M059J (cell line): ENCODE measurements at regions not wholly inside any gene's neighbourhood (a gene's known extent, or its start where the extent isn't known, plus 50 kb on each side); places are given as distances from the start of the nearest gene placed in this dataset.

Source experiments
- DNase-seq: peaks from one replicate; pipeline ENCODE4 v3.0.0-alpha.2; 2012; ENCODE audit warnings: low read depth

DNA sequence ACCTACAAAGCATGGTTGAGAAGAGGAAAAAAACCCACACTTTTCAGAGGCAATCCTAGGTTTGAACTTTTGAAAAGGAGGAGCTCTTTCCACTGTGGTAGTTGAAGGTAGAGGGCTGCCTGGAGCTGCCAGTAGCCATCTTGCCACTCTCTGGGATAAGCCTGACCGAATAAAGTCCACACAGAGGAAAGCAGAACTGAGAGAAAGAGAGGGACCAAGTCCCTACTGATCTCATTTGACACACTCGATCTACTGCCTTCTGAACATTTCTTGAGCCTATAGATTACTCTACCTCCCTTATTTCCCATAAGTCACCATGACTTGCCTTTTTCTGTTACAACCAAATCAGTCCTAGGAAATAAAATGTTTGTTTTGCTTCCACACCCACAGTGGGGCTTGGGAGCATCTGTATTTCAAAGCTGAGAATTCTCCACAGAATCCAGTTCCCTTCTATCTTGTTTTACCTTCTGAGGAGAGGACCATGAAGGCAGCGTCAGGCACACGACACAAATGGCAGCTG is 147.0 kb upstream of the PTPRK start:
- no peak for DNase-seq

DNA sequence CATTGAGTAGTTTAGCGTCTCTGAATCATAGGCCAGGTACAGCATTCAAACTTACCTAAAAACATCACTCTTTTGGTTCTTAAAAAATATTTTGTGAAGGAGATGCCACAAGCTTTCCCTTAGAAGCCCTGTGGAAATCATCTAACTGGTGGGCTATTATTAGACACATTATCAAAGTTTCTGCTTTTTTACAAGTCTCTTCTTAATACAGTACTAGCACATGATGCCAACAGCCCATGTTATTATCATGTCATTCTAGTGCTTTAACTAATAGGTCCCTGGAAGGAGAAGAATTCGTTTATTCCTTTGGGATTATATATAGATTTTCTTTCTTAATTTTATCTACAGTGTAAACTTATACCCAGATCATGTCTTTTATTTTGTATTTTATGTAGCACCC is 146.0 kb upstream of the PTPRK start:
- DNase-seq = no peak

DNA sequence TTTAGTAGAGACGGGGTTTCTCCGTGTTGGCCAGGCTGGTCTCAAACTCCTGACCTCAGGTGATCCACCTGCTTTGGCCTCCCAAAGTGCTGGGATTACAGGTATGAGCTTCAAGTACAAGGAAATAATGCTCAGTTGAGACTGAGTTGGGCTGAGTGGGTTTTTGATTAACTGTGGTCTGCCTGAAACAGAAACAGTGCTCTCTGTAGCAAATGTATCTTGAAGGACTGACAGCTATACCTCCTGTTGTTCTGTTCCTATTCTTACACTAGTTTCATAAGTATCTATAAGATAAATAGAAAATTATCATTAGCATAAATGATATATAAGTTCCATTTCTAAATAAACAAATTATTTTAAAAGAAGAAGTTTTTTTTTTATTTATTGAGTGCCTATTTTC is 142.8 kb upstream of the PTPRK start:
- no peak for DNase-seq

DNA sequence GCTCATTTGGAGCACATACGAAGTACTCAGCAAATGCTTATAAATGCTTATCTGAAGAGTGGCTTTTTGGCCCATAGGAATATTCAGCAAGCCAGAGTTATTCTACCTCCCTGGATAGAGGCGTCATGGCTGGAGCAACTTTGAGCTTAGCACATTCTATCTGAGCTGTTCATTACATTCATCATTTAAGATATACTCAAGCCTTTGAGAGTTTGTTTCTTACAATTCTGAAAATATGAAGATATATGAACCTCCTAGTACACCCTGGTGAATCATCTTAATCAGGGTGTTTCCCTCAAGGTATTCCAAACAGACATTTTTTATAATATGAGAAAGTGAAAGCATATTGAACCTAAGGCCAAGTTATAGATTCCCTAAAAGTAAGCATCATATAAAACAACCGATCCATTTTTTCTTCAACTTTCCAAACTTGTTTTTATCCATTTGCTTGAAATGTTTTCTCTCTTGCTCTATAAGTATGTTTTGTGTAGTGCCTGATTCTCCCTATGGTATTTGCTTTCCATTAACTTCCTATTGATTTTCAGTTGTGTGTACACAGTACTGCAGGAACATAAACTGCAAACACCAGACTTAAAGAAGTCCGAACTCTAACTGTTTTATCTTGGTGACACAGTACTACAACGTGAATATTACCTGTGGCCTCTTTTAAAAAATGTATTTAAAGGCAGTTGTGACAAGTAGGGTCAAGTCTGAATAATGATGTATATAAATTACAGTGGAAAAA is 139.7 kb upstream of the PTPRK start:
- DNase-seq = no peak

DNA sequence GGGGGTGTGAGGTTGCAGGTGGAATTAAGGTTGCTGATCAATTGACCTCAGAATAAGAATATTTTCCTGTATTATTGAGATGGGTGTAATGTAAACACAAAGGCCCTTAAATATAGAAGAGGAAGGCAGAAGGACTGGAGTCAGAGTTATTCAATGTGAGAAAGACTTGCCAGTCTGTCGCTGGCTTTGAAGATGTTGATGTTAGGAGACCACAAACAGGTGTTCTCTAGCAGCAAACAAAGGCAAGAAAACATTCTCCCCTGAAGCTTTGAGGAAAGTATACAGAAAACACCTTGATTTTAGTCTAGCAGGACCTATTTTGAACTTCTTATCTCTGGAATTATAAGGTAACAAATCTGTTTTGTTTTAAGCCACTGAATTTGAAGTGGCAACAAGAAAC is 138.9 kb upstream of the PTPRK start:
- DNase-seq = no peak

DNA sequence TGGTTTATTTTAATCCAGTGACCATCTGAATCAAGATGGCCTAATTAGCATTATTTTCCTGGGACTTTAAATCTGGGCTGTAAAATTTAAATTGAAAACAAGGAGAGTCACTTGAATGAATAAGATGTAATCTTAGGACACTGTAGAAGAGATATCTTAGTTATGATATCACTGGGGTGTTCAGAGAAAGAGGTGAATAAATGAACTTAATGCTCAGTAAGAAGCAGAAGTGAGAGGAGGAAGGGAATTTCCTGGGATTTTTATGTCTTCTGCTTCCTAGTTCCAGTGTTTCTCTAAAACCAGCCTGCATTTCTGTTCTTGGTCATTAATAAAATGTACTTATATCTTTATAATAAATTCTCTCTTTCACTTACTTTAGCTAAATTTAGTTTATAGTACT is 136.8 kb upstream of the PTPRK start:
- peak; percentile 51 for DNase-seq

DNA sequence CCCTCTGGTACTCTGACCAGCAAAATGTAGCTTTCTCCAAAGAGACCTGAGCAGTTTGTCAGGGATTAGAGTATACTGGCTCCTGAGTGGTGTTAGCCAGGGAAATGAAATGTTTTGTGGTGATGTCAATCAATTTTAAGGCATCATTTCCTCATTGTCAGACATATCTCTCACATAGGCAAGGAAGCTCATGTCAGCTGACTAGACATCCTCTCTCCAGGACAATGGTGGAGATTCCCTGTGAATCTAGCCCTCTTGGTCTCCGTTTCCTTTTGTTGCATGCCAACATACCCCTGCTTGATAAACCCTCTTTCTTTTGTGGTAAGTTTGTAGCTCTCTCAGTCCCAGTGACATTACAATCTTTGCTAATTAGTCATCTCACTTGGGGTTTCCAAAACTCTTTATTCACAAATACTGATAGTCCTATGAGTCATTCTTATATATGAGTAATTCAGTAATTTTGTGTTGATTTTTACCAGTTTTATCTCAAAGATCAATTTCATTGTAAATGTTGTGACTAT is 135.6 kb upstream of the PTPRK start:
- peak; percentile 100 for DNase-seq

DNA sequence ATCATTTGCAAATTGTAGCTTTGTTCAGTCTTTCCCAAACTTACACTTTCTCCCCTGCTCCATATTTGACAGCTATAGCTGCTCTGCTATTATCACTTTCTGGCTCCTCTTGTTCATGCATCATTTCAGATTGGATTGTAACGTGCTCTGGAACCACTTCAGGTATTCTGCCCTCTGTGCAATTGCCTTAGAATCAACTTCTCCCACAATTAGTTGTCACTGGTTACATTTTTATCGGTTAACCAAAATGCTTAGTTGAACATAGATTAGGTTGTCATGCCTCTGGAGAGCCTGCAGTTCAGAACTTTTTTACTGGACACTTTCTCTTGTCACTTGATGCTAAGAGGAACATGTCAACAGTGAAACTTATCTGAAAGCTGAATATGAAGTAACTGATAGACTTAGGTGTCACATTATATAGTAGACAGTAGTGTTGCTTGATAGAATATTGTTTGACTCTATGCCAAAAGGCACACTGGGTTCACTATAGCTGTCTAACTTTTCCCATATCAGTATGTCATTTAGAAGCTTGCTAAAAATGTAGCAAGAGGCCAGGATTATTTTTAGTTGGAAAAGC is 127.7 kb upstream of the PTPRK start:
- no peak for DNase-seq

DNA sequence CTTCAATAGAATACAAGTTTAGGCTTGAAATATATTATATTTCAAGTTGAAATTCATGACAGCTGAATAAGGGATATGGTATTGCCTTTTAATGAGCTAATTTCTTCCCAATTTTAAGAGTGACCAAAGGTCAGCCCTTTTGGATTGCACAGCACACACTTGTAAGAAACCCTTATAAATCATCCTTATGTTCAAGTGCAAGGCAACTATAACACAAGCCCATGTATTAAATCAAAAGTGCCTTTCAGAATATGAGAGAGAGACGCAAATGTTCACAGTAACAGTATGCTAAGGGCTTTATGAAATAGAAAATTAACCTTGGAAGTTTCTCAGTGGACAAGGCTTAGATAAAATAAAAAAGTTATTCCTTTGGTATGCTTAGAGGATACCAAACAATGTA is 121.7 kb upstream of the PTPRK start:
- no peak for DNase-seq

DNA sequence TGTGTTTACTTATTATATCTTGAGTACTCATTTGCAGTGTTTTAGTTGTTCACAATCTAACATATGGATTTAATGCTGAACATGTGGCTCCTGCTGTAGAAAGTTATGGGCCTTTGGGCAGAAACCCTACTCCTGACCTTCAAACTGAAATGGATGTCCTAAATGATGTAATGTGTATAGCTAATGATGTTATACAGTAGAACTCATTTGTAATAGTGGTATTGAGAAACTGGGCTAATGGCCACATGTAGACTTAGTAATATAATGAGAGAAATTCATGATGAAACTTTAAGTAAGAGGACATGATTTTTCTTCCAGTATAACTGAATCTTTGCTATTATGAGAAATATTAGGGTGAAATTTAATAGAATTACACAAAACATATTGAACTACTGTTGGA is 121.3 kb upstream of the PTPRK start:
- DNase-seq = no peak

DNA sequence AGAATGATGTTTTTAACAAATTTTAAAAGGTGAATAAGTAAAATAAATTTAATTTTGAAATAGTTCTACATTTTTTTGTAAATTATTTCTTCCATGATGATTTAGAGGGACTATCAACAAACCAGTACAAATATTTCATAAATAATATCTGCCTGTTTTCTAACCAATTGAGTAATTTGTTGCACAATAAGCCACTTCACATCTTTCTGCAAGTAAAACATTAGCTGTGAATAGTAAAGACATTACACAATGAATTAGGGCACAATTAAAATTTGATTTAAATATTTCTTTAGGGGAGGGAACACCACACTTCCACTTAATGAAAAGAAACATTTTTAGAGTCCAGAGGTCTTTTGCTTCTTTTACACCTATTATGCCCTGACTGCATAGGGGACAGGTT is 118.4 kb upstream of the PTPRK start:
- DNase-seq = no peak

DNA sequence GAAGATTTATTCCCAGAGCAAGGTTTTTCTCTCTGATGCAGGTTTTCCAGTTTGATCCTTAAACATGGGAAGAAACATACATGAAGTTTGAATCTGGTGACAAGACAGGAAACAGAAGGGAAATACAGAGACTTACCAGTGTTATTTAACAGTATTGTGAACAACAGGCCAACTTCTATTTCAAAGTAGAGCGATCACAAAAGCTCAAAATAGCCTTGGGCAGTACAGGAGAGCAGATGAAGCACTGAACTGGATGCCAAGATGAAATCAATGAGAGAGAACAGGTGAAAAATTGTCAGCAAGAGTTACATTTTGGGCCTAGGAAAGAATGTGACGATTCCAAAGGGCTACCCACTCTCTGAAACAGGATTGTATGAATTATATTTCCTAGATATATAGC is 114.8 kb upstream of the PTPRK start:
- no peak for DNase-seq

DNA sequence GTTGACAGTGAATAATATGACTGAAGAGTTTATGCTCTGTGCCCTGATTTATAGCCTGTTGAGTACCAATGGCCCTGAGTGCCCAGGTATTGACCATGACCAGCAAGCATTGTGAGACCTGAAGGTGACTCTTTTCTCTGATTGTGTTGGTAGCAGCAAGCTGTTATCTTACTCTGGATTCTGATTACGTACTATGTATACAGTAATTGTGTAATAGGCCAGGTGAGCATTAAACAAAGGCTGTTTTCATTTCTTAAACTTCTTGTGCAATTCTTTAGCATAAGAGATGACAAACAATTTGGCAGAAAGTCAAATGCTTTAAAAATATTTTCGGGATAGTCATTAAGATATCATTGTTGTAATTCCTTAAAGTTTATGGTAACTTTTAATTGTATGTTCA is 111.7 kb upstream of the PTPRK start:
- DNase-seq = no peak

DNA sequence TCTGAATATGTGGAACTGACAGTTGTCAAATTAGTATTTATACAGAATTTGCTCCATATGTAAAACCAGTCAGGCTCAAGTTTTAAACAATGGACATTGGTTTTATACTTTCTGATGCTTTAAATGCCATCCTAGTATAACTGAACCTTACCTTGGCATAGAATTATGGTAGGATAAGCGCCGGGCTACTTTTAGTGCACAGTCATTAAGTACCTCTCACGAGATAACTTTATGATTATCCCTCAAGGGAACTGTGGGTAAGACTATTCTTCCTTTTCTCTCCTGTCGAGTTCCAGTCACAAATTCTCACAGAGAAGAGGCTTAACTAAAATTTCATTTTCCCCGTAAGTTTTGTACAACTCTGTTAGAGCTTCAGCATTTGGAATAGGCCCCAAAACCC is 110.6 kb upstream of the PTPRK start:
- DNase-seq = no peak

DNA sequence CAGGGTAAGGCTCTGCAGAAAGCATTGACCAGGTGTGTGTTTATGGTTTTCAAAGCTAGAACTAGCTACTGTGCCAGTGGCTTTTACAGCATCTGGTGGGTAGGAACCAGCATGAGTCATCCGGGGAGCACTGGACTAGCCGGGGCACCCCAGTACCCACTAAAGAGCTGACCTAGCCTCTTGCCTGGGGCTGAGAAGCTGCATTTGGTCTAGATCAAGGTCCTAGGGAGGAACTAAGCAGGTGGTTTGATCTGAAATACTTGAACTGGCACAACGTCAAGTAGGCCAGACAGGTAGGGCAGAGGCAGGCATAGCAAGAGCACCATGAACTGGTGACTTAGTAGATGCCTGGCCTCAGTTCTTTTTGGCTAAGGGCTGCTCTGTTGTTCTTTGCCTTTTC is 109.8 kb upstream of the PTPRK start:
- DNase-seq = peak; percentile 66

DNA sequence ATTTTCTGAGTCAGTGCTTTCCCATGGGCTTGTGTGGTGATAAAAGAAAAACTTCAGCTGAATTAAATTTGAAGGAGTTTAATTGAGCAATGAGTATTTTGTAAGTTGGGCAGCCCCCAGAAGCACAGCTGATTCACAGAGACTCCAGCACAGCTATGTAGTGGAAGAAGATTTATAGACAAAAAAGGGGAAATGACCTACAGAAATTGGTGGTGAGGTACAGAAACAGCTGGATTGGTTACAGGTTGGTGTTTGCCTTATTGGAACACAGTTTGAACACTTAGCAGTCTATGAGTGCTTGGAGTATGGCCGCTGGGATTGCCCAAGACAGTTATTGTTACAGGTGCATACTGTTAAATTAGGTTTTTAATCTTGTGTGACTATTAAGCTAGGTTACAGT is 96.9 kb upstream of the PTPRK start:
- no peak for DNase-seq

DNA sequence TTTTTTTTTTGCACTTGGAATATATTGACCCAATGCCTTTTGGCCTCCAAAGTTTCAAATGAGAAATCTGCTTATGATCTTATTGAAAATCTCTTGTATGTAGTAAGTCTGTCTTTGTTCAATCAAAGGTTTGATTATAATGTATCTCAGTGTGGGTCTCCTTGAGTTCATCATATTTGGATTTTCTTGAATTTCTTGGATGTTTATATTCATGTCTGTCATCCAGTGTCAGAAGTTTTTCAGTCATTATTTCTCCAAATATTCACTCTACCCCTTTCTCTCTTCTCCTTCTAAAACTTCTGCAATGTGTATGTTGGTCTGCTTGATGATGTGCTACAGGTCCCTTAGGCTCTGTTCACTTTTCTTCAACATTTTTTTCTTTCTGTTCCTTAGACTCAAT is 95.9 kb upstream of the PTPRK start:
- no peak for DNase-seq

DNA sequence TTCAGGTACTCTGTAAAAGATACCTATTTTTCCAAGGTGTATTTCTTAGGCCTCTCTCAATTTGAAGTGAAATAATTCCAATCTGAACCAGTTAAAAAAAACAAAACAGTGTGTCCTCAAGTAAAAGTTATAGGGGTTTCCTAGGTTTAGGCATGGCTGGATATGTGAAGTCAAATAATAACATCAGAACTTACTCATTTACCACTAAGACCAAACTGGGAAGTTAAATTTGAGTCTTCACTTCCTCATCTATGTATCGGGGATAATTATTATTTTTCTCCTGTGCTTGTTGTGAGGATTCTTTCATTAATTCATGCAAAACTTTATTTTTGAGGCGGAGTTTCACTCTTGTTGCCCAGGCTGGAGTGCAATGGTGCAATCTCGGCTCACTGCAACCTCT is 86.2 kb upstream of the PTPRK start:
- DNase-seq = no peak

DNA sequence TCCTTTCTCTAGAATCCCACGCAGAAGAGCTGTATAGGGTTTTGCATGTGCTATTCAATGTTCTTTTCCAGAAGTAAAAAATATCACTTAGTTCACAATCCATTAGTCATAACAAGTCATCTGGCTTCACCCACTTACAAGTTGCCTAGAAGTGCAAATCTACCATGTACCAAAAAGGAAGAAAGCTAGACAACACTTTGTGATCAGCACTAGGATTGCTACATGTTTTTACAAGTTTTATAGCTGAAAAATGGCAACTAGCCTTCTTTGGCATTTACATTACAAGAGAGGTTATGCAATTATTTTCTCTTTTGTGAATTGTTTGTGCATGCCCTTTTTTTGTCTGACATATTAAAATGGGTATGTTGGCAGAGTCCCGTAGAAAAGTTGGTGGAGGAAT is 85.6 kb upstream of the PTPRK start:
- no peak for DNase-seq

DNA sequence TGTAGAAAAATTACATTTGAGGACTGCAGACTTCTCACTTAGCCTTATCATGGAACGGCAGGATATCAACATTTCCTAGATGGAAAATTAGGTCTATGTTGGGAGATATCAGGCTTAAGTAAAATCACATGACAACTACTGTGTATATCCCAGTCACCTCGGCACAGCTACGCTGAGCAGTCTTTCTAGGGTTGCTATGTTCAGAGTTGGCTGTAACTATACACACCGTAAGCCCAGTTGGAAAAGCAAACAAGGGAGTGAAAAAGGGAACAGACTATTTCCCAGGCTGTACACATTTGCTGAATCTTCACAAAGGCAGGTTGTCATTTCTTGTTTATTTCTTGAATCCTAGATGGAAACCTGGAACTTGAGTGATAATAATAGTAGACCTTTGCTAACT is 80.7 kb upstream of the PTPRK start:
- peak; percentile 79 for DNase-seq

DNA sequence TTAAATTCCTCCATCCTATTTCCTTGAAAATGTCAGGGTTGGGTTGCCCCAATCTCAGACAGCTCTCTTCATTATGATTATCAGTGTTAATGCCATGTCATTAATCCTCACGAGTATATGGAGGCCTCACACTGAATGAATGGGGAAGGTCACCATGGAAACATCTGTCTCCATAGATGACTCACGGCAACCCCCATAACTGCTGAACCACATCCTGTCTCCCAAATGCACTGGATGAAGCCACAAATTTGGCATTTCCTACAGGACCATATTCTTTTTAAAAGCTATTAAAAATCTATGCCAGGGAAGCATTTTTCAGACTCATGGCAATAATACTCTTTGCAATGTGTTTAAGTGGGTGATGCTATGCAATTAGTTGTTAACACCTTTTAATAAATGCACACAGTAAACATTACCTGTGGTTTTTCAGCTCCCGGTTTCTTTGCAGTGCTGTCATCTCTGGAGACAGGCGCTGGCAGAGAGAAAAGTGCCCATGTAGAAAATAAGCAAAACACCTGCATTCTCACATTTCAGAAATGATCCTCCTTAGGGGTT is 80.1 kb upstream of the PTPRK start:
- DNase-seq = peak; percentile 100

DNA sequence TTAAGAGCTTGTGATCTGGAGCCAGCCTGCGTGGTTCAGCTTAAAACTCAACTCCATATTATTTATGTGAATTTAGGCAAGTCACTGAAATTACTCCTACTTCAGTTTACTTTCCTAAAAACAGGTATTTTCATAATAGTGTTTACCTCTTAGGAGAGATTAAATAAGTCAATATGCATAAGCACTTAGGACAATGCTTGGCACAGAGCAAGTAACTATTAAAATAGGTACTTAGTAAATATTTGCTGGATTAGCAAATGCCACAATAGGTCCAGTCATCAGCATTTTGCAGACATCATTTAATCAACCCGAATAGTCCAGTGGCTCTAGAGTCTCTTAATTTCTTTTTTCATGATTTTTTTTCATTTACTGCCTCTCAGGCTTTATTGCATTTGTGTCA is 78.6 kb upstream of the PTPRK start:
- DNase-seq = peak; percentile 47

DNA sequence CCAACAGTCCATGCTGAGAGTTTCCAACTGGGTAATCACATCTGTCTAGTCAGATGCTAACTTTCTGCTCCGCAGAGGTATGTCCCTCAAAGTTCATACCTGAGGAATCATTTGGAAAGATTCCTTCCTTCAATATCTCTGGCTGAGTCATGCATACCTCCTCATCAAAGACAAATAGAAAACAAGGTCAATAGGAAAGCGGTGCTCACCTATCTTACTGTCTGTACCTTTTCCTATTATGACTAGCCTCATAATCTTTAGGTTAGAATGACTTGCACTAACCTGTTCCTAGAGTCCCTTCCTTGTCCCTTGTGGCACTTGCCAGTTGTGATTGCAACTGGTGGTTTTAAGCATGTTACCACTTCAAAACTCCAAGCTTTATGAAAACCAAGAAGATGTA is 78.2 kb upstream of the PTPRK start:
- DNase-seq = no peak
